SK-N-SH treated with all-trans-retinoic acid at 6 μM for 48 hours (cell line): ENCODE measurements at regions not wholly inside any gene's neighbourhood (a gene's known extent, or its start where the extent isn't known, plus 50 kb on each side); places are given as distances from the start of the nearest gene placed in this dataset.

ENCODE experiments used
- ATAC-seq: fragments of 200-7000 bp; cut with Tn5 transposase; 3 replicates; pipeline ENCODE4 v1.9.1; 2020; ENCODE audit warnings: mild to moderate bottlenecking, moderate library complexity
- BACH2 ChIP-seq: fragments of 250-450 bp; sonication (Bioruptor Pico); IDR thresholded peaks from 2 replicates; pipeline ENCODE4 v1.9.0; 2021; ENCODE audit warnings: mild to moderate bottlenecking, borderline replicate concordance
- CREB5 ChIP-seq: fragments of 250-450 bp; sonication (Bioruptor Pico); IDR thresholded peaks from 2 replicates; pipeline ENCODE4 v1.5.1; 2020; ENCODE audit warnings: low read depth, mild to moderate bottlenecking, moderate library complexity
- ESRRG ChIP-seq: fragments of 250-450 bp; sonication (Bioruptor Pico); IDR thresholded peaks from 2 replicates; pipeline ENCODE4 v1.6.1; 2021; ENCODE audit warnings: mild to moderate bottlenecking
- GLIS3 ChIP-seq: fragments of 250-450 bp; sonication (Bioruptor Pico); IDR thresholded peaks from 2 replicates; pipeline ENCODE4 v1.5.0; 2020; ENCODE audit warnings: mild to moderate bottlenecking, moderate library complexity
- ISL1 ChIP-seq: fragments of 250-450 bp; sonication (Bioruptor Pico); IDR thresholded peaks from 2 replicates; pipeline ENCODE4 v2.1.2; 2022; ENCODE audit warnings: mild to moderate bottlenecking, moderate library complexity
- OSR1 ChIP-seq: fragments of 250-450 bp; sonication (Bioruptor Pico); IDR thresholded peaks from 2 replicates; pipeline ENCODE4 v1.8.0; 2022; ENCODE audit warnings: moderate library complexity, mild to moderate bottlenecking, inconsistent platforms
- PATZ1 ChIP-seq: fragments of 250-450 bp; sonication (Bioruptor Pico); IDR thresholded peaks from 2 replicates; pipeline ENCODE4 v1.8.0; 2020; ENCODE audit warnings: mild to moderate bottlenecking, moderate library complexity, borderline replicate concordance
- POU6F1 ChIP-seq: fragments of 250-450 bp; sonication (Bioruptor Pico); IDR thresholded peaks from 2 replicates; pipeline ENCODE4 v1.8.0; 2021; ENCODE audit warnings: low read depth, mild to moderate bottlenecking, moderate library complexity, borderline replicate concordance
- PPARA ChIP-seq: fragments of 250-450 bp; sonication (Bioruptor Pico); IDR thresholded peaks from 2 replicates; pipeline ENCODE4 v1.5.0; 2020; ENCODE audit warnings: mild to moderate bottlenecking, borderline replicate concordance
- SNAI2 ChIP-seq: fragments of 250-450 bp; sonication (Bioruptor Pico); IDR thresholded peaks from 2 replicates; pipeline ENCODE4 v1.5.0; 2020; ENCODE audit warnings: mild to moderate bottlenecking, moderate library complexity
- TCF4 ChIP-seq: fragments of 250-450 bp; sonication (Bioruptor Pico); IDR thresholded peaks from 2 replicates; pipeline ENCODE4 v1.8.0; 2021; ENCODE audit warnings: mild to moderate bottlenecking, moderate library complexity, borderline replicate concordance
- TOX ChIP-seq: fragments of 250-450 bp; sonication (Bioruptor Pico); IDR thresholded peaks from 2 replicates; pipeline ENCODE4 v1.8.0; 2021; ENCODE audit warnings: mild to moderate bottlenecking, moderate library complexity, borderline replicate concordance
- TSHZ2 ChIP-seq: fragments of 250-450 bp; sonication (Bioruptor Pico); IDR thresholded peaks from 2 replicates; pipeline ENCODE4 v1.5.0; 2020; ENCODE audit warnings: mild to moderate bottlenecking, moderate library complexity
- ZC3H10 ChIP-seq: fragments of 250-450 bp; sonication (Bioruptor Pico); IDR thresholded peaks from 2 replicates; pipeline ENCODE4 v1.5.1; 2021; ENCODE audit warnings: mild to moderate bottlenecking, moderate library complexity
- ZFP3 ChIP-seq: fragments of 250-450 bp; sonication (Bioruptor Pico); IDR thresholded peaks from 2 replicates; pipeline ENCODE4 v1.5.0; 2020; ENCODE audit warnings: mild to moderate bottlenecking, moderate library complexity
- ZFP30 ChIP-seq: fragments of 450-650 bp; formaldehyde crosslinking; IDR thresholded peaks from 2 replicates; pipeline ENCODE4 v1.5.0; 2022; ENCODE audit warnings: mild to moderate bottlenecking, moderate library complexity
- ZNF565 ChIP-seq: fragments of 450-650 bp; formaldehyde crosslinking; conservative IDR thresholded peaks from 2 replicates; pipeline ENCODE4 v1.5.0; 2020; ENCODE audit warnings: low read depth, mild to moderate bottlenecking, moderate library complexity
- ZNF70 ChIP-seq: fragments of 450-650 bp; formaldehyde crosslinking; IDR thresholded peaks from 2 replicates; pipeline ENCODE4 v1.5.0; 2020; ENCODE audit warnings: mild to moderate bottlenecking, moderate library complexity
- ZNF8 ChIP-seq: fragments of 450-650 bp; formaldehyde crosslinking; IDR thresholded peaks from 2 replicates; pipeline ENCODE4 v1.5.0; 2020; ENCODE audit warnings: mild to moderate bottlenecking, moderate library complexity

GRCh38 chr12:93245543-93245942, 132.2 kb upstream of the NUDT4 start:
- no peak for TF ChIP-seq ZNF70 (CRISPR knock-in tag)
- no peak for TF ChIP-seq SNAI2 (CRISPR knock-in tag)
- TF ChIP-seq POU6F1 (CRISPR knock-in tag): no peak
- no peak for TF ChIP-seq ZC3H10 (CRISPR knock-in tag)
- TF ChIP-seq PATZ1 (CRISPR knock-in tag): no peak
- no peak for TF ChIP-seq ZNF8 (CRISPR knock-in tag)
- no peak for TF ChIP-seq GLIS3 (CRISPR knock-in tag)
- no peak for TF ChIP-seq ZFP3
- TF ChIP-seq PPARA: no peak
- no peak for TF ChIP-seq TCF4 (CRISPR knock-in tag)
- TF ChIP-seq OSR1 (CRISPR knock-in tag): no peak
- TF ChIP-seq BACH2 (CRISPR knock-in tag): no peak
- no peak for TF ChIP-seq ZFP30 (CRISPR knock-in tag)
- no peak for TF ChIP-seq TOX (CRISPR knock-in tag)
- ATAC-seq: no peak

GRCh38 chr12:93247313-93247991, 130.3 kb upstream of the NUDT4 start:
- ATAC-seq: peak; percentile 68
- TF ChIP-seq PATZ1 (CRISPR knock-in tag): no peak
- no peak for TF ChIP-seq ESRRG (CRISPR knock-in tag)
- TF ChIP-seq ZNF565: no peak
- TF ChIP-seq OSR1 (CRISPR knock-in tag): no peak
- no peak for TF ChIP-seq ZC3H10 (CRISPR knock-in tag)
- no peak for TF ChIP-seq BACH2 (CRISPR knock-in tag)
- peak; percentile 39 for TF ChIP-seq ISL1 (CRISPR knock-in tag)
- no peak for TF ChIP-seq SNAI2 (CRISPR knock-in tag)
- TF ChIP-seq ZNF8 (CRISPR knock-in tag): no peak
- 0 out of 2 replicates have a peak, but pooled peaks have one; percentile 26 for TF ChIP-seq TSHZ2

- TF ChIP-seq ZC3H10 (CRISPR knock-in tag): peak; percentile 83
- peak; percentile 63; the same call in 1 of the 2 replicates for TF ChIP-seq TOX (CRISPR knock-in tag)
- no peak for TF ChIP-seq ZNF565
- no peak for TF ChIP-seq OSR1 (CRISPR knock-in tag)
- TF ChIP-seq TCF4 (CRISPR knock-in tag): no peak
- no peak for TF ChIP-seq CREB5 (CRISPR knock-in tag)
- no peak for TF ChIP-seq ISL1 (CRISPR knock-in tag)
- TF ChIP-seq ESRRG (CRISPR knock-in tag): no peak
- peak; percentile 60 for ATAC-seq
Measured at GRCh38 chr12:93252221-93252620, 125.5 kb upstream of the NUDT4 start.
